Skin of body (tissue), 2 donors: ENCODE measurements at regions not wholly inside any gene's neighbourhood (a gene's known extent, or its start where the extent isn't known, plus 50 kb on each side); places are given as distances from the start of the nearest gene placed in this dataset. TPM values are rescaled to one million over a fixed set of nuclear protein-coding genes. Genes with fewer than 3 reads are reported as not detected.

Experiments used
- DNase-seq: peaks from one replicate; lab custom pipeline; 2025; lab: John Stamatoyannopoulos, UW
- small RNA-seq: library from RNA; depleted of rRNA; stranded (forward); fragments of <200 nt; gene quantifications from one replicate; pipeline ENCODE3, GENCODE V24; 2014; ENCODE audit warnings: low replicate concordance

DNA sequence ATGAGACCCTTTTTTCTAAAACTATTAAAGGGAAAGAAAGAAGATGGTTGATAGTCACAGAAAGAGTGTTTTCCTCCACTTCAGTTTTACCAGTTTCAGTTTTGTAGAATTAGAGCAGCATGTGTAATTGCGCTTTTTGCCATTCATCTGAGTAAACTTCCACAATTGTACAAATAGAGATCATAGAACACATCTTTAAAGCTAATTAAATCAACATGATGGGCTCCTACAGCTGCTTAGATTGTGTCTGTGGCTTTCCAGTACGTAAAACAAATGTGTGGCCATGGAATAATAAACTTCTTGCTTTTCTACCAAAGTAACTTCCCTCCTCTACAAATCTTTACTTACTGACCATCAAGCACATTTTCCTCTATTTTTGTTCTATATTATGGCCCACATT, 84.2 kb upstream of the LRIG3 start:
- peak; percentile 75 for DNase-seq

GRCh38 chr12:58995666-58996363, 75.5 kb upstream of the LRIG3 start:
- DNase-seq, result no peak

GRCh38 chr12:58988643-58989344, 68.5 kb upstream of the LRIG3 start:
- no peak for DNase-seq

DNA sequence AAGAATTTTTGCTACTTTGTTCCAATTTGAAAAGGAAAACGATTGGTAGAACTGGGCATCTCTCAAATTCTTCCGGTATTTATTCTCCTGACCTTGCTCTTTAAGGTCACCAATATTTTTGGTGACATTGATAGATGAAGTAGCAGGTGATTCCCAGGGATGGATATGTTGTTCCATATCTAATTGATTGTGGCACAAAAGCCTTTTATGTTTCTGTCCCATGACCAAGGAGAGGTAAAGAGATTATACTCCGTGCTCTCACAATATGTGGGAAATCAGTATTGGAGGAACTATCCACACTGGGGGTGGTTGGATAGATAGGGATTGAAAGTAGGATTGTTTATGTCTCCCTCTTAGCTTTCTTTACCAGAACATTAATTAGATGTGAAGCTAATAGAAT, 61.7 kb upstream of the LRIG3 start:
- DNase-seq, result no peak

DNA sequence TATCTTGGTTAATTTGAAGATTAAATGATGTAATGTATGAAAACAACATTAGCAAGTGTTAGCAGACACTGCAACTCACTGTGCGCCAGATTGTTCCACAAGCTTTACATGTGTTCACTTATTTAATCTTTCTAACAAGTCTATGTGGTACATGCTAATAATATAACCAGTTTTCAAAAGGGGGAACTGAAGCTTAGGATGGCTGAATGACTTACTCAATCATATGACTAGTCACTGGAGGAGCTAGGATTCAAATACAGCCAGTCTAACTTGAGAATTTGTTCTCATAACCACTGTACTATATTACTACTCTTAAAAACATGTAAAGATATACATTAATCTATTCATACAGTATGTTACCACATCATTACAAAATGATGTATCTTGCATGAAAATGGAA, 60.5 kb upstream of the LRIG3 start:
- peak; percentile 1 for DNase-seq

DNA sequence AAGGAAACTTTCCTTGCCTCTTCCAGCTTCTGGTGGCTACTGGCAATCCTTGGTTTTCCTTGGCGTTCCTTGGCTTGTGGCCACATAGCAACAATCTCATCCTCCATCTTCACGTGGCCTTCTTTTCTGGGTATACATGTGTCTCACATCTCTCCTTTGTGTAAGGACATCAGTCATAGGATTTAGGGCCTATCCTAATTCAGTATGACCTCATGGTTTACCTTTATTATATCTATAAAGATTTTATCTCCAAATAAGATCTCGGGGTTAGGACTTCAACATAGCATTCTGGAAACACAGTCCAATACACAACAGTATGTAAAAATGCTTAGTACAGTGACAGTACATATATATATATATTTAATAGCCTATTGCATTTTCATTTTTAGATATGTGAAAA, 58.4 kb upstream of the LRIG3 start:
- DNase-seq, result no peak

DNA sequence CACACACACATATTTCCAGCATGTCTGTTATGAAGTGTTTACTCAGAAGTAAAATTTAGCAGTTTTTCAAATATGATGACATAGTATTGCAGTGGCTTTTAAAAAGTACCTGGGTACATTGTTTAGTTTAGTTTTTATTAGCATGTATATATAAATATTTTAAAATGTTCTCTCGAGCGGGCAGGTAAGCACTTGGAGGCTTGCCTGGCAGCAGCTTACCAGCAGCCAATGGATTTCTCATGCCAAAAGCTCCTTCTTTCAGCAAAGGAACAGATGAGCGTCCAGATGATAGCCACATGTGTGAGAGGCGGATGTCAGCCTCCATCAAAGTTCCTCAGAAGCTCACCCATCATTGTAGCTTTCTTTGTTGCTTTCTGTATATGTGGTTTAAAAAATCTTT, 57.2 kb upstream of the LRIG3 start:
- peak; percentile 16 for DNase-seq

- DNase-seq, result no peak
Measured at GRCh38 chr12:58976146-58976545, 55.8 kb upstream of the LRIG3 start.

Small RNAs in the stretch of these regions (small RNA-seq; reads per million reads assigned to genes)
- gene RNU6-279P, result not detected
- not detected for gene RNU6-871P
